ENCODE measurements at regions not wholly inside any gene's neighbourhood (a gene's known extent, or its start where the extent isn't known, plus 50 kb on each side); places are given as distances from the start of the nearest gene placed in this dataset.

GRCh38 chr16:85415196-85416090 is 197.7 kb upstream of the GSE1 start:
- no TSS peak for BruUV-seq (replicated peaks)
- H3K9ac ChIP-seq (ENCODE audit: insufficient read depth, low read depth, low read length): no peak overlapping the region
- peak; percentile 50 for TF ChIP-seq U2AF1 (optimal IDR thresholded peaks at IDR 0.05; ENCODE audit: low read depth, low read length)
- TF ChIP-seq RBM39 (IDR thresholded peaks at IDR 0.05; ENCODE audit: low read depth, low read length, poor library complexity, severe bottlenecking): peak; percentile 2
- 0 out of 2 replicates have a peak, but pooled peaks have one; percentile 31 for TF ChIP-seq TAF1 (CRISPR knock-in tag; IDR thresholded peaks at IDR 0.05)
- TF ChIP-seq ZNF256 (CRISPR knock-in tag; conservative IDR thresholded peaks at IDR 0.05): no peak
- intact Hi-C loops (cut with micrococcal nuclease; ENCODE audit: unreplicated experiment): no loop called here
- peaks cover 3% of the 10 kb centered on the region; the same call in 1 of the 2 replicates for H4K20me1 ChIP-seq (ENCODE audit: insufficient read depth, low read length)
- no peak overlapping the region for H3K27ac ChIP-seq (ENCODE audit: extremely low read length, insufficient read depth, low read length)
- peaks cover 0 to 1% of the 10 kb centered on the region in 2 experiments; a peak in 1 of 5 replicates for H3K27me3 ChIP-seq (ENCODE audit: control insufficient read depth in 1 of 2, insufficient read depth in 2 of 2, low read length in 2 of 2)
- POLR2A ChIA-PET: interaction anchor here (0.8 to 1.0 kb wide), 3 partner anchors 109 to 137 kb away, joined by 3 to 4 read pairs (median 3); no protein-coding TSS in a partner anchor
- WGBS (ENCODE audit: low lambda C conversion rate): 75% methylated on average over 25 of the region's 25 CpGs
- no peaks in the 10 kb centered on the region for H3K9me3 ChIP-seq (ENCODE audit: low read length)
- DNase-seq (ENCODE audit: low spot score) (no peak), ATAC-seq (no peak), FAIRE-seq (peak; percentile 34)
- H3K79me2 ChIP-seq (ENCODE audit: insufficient read depth, low read length): no peaks in the 10 kb centered on the region
- in situ Hi-C loops (cut with HindIII; ENCODE audit: extremely low pct_ligation_motif_present, low pct_unique_long_range_greater_than_20kb): no loop called here
- no peak overlapping the region for H3K4me2 ChIP-seq (ENCODE audit: low read depth, low read length)
- peaks cover 12% of the 10 kb centered on the region for H3K4me1 ChIP-seq (ENCODE audit: insufficient read depth, low read length)
- CTCF ChIA-PET (ENCODE audit: low intra/inter-chr PET ratio, low total read pairs): interaction anchor here (1.2 kb wide), 1 partner anchor 147 kb away, joined by 3 read pairs; no protein-coding TSS in a partner anchor
- no peaks in the 10 kb centered on the region for H3K36me3 ChIP-seq (replicated peaks in 1 of 2; ENCODE audit: control insufficient read depth in 1 of 2, insufficient read depth in 2 of 2, low read length in 2 of 2)
- H3K4me3 ChIP-seq (replicated peaks in 1 of 3; ENCODE audit: insufficient read depth in 1 of 3, low read depth in 2 of 3, low read length in 3 of 3): no peak overlapping the region
- no peak overlapping the region for H2AFZ ChIP-seq (ENCODE audit: low read length)
